Suprapubic skin (tissue), 4 donors: ENCODE measurements at regions not wholly inside any gene's neighbourhood (a gene's known extent, or its start where the extent isn't known, plus 50 kb on each side); places are given as distances from the start of the nearest gene placed in this dataset.

ENCODE experiments used
- CTCF ChIP-seq, 2 donors: fragments of 200-600 bp in 1 of 2; fragments of 450-650 bp in 1 of 2; sonication (generic) in 1 of 2; IDR thresholded peaks; one replicate each; pipeline ENCODE4 v1.5.1; 2016 to 2019; ENCODE audit warnings: antibody characterized with exemption in 2 of 2, mild to moderate bottlenecking in 1 of 2, moderate library complexity in 1 of 2
- EP300 ChIP-seq: sonication (generic); formaldehyde crosslinking; IDR thresholded peaks from one replicate; pipeline ENCODE4 v1.6.1; 2017; ENCODE audit warnings: antibody characterized with exemption
- POLR2A ChIP-seq, 2 donors: fragments of 450-650 bp; IDR thresholded peaks; one replicate each; pipeline ENCODE4 v1.6.1; 2017; ENCODE audit warnings: antibody characterized with exemption in 2 of 2, mild to moderate bottlenecking in 2 of 2, moderate library complexity in 2 of 2
- POLR2AphosphoS5 ChIP-seq, 3 donors: sonication (generic); formaldehyde crosslinking; IDR thresholded peaks; one replicate each; pipeline ENCODE4 v1.6.1; 2017; ENCODE audit warnings: antibody characterized with exemption in 3 of 3

GRCh38 chr18:8549254-8549757 is 59.9 kb upstream of the RAB12 start:
- no peak for TF ChIP-seq CTCF (IDR thresholded peaks at IDR 0.05)
- TF ChIP-seq POLR2A (IDR thresholded peaks at IDR 0.05), result no peak
- no peak for TF ChIP-seq POLR2AphosphoS5 (IDR thresholded peaks at IDR 0.05)
- TF ChIP-seq EP300, result no peak
